Subcutaneous abdominal adipose tissue (tissue), 5 donors: ENCODE measurements at regions not wholly inside any gene's neighbourhood (a gene's known extent, or its start where the extent isn't known, plus 50 kb on each side); places are given as distances from the start of the nearest gene placed in this dataset.

Source experiments
- H3K27ac ChIP-seq: one replicate; pipeline ENCODE4 v1.7.0; 2013; ENCODE audit warnings: low read depth, mild to moderate bottlenecking, inconsistent platforms, low read length, moderate library complexity
- H3K27me3 ChIP-seq, 5 donors: one replicate each; pipeline ENCODE4 v1.7.0; 2013; ENCODE audit warnings: low read length in 5 of 5, inconsistent platforms in 1 of 5; ENCODE audit not compliant: control insufficient read depth in 5 of 5, insufficient read depth in 4 of 5
- H3K36me3 ChIP-seq, 5 donors: one replicate each; pipeline ENCODE4 v1.7.0; 2013; ENCODE audit warnings: low read length in 5 of 5; ENCODE audit not compliant: control insufficient read depth in 5 of 5, insufficient read depth in 5 of 5
- H3K4me1 ChIP-seq, 5 donors: one replicate each; pipeline ENCODE4 v1.7.0; 2013; ENCODE audit warnings: low read length in 5 of 5, mild to moderate bottlenecking in 3 of 5, moderate library complexity in 1 of 5; ENCODE audit not compliant: control insufficient read depth in 5 of 5, insufficient read depth in 5 of 5
- H3K4me3 ChIP-seq, 5 donors: one replicate each; pipeline ENCODE4 v1.7.0; 2013; ENCODE audit warnings: low read length in 5 of 5, low read depth in 1 of 5
- H3K9ac ChIP-seq, 5 donors: one replicate each; pipeline ENCODE4 v1.7.0; 2013; ENCODE audit warnings: low read length in 5 of 5, mild to moderate bottlenecking in 4 of 5, moderate library complexity in 3 of 5
- H3K9me3 ChIP-seq, 5 donors: one replicate each; pipeline ENCODE4 v1.7.0; 2013; ENCODE audit warnings: low read length in 5 of 5; ENCODE audit not compliant: control insufficient read depth in 5 of 5
- donor health status: healthy.
- donor health status: healthy.
- donor health status: healthy.
- donor health status: healthy.
- donor health status: healthy.

GRCh38 chr4:186882293-186882692, 158.6 kb upstream of the FAT1 start:
- H3K9me3 ChIP-seq = peaks cover 0 to 3% (median 0%) of the 10 kb centered on the region in 5 donors
- H3K4me1 ChIP-seq = no peaks in the 10 kb centered on the region
- no peak overlapping the region for H3K27ac ChIP-seq
- H3K27me3 ChIP-seq = no peaks in the 10 kb centered on the region
- H3K36me3 ChIP-seq = no peaks in the 10 kb centered on the region
- H3K9ac ChIP-seq = no peak overlapping the region
- H3K4me3 ChIP-seq = no peak overlapping the region

GRCh38 chr4:186885289-186885688, 161.6 kb upstream of the FAT1 start:
- no peaks in the 10 kb centered on the region for H3K27me3 ChIP-seq
- no peaks in the 10 kb centered on the region for H3K36me3 ChIP-seq
- no peaks in the 10 kb centered on the region for H3K4me1 ChIP-seq
- H3K27ac ChIP-seq = no peak overlapping the region
- H3K4me3 ChIP-seq = no peak overlapping the region
- peaks cover 0 to 4% (median 0%) of the 10 kb centered on the region in 5 donors for H3K9me3 ChIP-seq
- no peak overlapping the region for H3K9ac ChIP-seq

GRCh38 chr4:186886759-186887158, 163.1 kb upstream of the FAT1 start:
- no peaks in the 10 kb centered on the region for H3K4me1 ChIP-seq
- H3K27me3 ChIP-seq = no peaks in the 10 kb centered on the region
- H3K4me3 ChIP-seq = no peak overlapping the region
- no peaks in the 10 kb centered on the region for H3K36me3 ChIP-seq
- no peak overlapping the region for H3K9ac ChIP-seq
- H3K27ac ChIP-seq = no peak overlapping the region
- H3K9me3 ChIP-seq = peaks cover 0 to 9% (median 0%) of the 10 kb centered on the region in 5 donors

- H3K9me3 ChIP-seq = peaks cover 0 to 9% (median 0%) of the 10 kb centered on the region in 5 donors
- no peak overlapping the region for H3K4me3 ChIP-seq
Observed at GRCh38 chr4:186887291-186887700, 163.6 kb upstream of the FAT1 start.

GRCh38 chr4:186887752-186888151, 164.1 kb upstream of the FAT1 start:
- Histone ChIP-seq H3K4me1 (no peaks in the 10 kb centered on the region), H3K9ac (no peak overlapping the region), H3K4me3 (no peak overlapping the region), H3K27me3 (no peaks in the 10 kb centered on the region), H3K9me3 (peaks cover 0 to 9% (median 0%) of the 10 kb centered on the region in 5 donors), H3K36me3 (no peaks in the 10 kb centered on the region), H3K27ac (no peak overlapping the region)

More at GRCh38 chr4:186887291-186887700, 163.6 kb upstream of the FAT1 start:
- H3K9ac ChIP-seq = no peak overlapping the region
- no peaks in the 10 kb centered on the region for H3K4me1 ChIP-seq
- H3K27ac ChIP-seq = no peak overlapping the region
- no peaks in the 10 kb centered on the region for H3K36me3 ChIP-seq
- no peaks in the 10 kb centered on the region for H3K27me3 ChIP-seq

DNA sequence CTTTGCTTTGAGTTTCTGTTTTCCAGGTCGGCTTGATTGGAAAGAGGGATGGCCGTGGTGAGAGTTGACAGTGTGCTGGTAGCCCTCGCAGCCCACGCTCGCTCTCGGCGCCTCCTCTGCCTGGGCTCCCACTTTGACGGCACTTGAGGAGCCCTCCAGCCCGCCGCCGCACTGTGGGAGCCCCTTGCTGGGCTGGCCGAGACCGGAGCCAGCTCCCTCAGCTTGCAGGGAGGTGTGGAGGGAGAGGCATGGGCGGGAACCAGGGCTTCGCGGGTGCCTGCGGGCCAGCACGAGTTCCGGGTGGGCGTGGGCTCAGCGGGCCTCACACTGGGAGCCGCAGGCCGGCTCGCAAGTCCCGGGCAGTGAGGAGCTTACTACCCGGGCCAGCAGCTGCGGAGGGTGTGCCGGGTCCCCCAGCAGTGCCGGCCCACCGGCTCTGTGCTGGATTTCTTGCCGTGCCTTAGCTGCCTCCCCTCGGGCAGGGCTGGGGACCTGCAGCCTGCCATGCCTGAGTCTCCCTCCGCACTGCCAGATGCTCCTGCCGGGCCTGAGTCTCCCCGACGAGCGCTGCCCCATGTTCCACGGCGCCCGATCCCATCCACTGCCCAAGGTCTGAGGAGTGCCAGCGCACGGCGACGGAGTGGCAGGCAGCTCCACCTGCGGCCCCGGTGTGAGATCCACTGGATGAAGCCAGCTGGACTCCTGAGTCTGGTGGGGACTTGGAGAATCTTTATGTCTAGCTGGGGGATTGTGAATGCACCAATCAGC, 166.4 kb upstream of the FAT1 start:
- no peaks in the 10 kb centered on the region for H3K36me3 ChIP-seq

GRCh38 chr4:186891859-186892486, 168.3 kb upstream of the FAT1 start:
- Histone ChIP-seq H3K9ac (no peak overlapping the region), H3K27me3 (no peaks in the 10 kb centered on the region), H3K27ac (no peak overlapping the region), H3K4me1 (no peaks in the 10 kb centered on the region), H3K4me3 (no peak overlapping the region), H3K36me3 (no peaks in the 10 kb centered on the region), H3K9me3 (peaks cover 0 to 9% (median 0%) of the 10 kb centered on the region in 5 donors)

More for the DNA sequence above, 166.4 kb upstream of the FAT1 start:
- Histone ChIP-seq H3K4me1 (no peaks in the 10 kb centered on the region), H3K9ac (no peak overlapping the region), H3K27me3 (no peaks in the 10 kb centered on the region), H3K9me3 (peaks cover 0 to 9% (median 0%) of the 10 kb centered on the region in 5 donors), H3K4me3 (no peak overlapping the region), H3K27ac (no peak overlapping the region)

- Histone ChIP-seq H3K9me3 (no peaks in the 10 kb centered on the region), H3K4me1 (peaks cover 0 to 22% (median 9%) of the 10 kb centered on the region in 5 donors), H3K4me3 (no peak overlapping the region), H3K9ac (no peak overlapping the region), H3K27ac (no peak overlapping the region), H3K36me3 (no peaks in the 10 kb centered on the region), H3K27me3 (no peaks in the 10 kb centered on the region)
Observed at GRCh38 chr4:186898367-186898766, 174.7 kb upstream of the FAT1 start.

DNA sequence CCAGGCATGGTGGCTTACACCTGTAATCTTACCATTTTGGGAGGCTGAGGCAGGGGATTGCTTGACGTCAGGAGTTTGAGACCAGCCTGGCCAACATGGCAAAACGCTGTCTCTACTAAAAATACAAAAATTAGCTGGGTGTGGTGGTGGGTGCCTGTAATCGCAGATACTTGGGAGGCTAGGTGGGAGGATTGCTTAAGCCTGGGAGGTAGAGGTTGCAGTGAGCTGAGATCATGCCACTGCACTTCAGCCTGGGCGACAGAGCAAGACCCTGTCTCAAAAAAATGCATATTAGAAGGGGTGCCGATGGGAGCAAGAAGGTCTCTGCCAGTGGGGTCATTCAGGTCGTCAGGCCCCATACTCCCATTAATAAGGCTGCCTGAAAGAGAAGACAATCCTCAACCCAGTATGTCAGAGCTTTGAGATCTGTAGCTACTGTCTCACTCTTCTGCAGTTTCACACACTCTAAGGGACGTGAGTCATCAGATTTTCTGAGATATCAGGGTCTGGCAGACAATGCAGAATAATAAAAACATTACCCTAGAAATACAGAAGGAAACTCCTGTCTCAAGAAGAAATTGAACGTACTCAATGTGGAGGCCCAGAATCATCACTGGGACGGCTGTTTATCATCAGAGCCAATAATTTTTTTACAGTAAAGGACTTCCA, 176.7 kb upstream of the FAT1 start:
- H3K36me3 ChIP-seq = no peaks in the 10 kb centered on the region
- no peaks in the 10 kb centered on the region for H3K27me3 ChIP-seq
- peaks cover 0 to 33% (median 18%) of the 10 kb centered on the region in 5 donors for H3K4me1 ChIP-seq
- no peak overlapping the region for H3K27ac ChIP-seq
- no peak overlapping the region for H3K4me3 ChIP-seq
- no peak overlapping the region for H3K9ac ChIP-seq
- H3K9me3 ChIP-seq = no peaks in the 10 kb centered on the region

DNA sequence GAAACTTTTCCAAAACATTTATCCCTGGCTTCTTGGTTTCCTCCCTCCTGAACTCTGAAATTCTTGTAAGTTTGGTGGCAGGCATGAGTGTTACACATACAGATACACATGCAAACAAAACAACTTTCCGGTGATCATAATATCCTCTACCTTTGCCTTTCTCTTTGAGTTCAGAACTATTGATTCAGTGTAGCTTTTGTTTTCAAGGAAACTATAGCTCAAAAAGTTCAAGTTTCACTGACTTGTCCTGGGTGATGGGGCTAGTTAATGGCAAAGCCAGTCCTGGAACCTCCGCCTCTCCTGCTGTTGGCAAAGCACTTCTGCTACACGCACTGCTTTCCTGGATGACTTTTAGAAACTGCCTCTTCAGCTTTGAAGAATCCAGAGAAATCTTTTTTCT, 177.3 kb upstream of the FAT1 start:
- Histone ChIP-seq H3K27ac (no peak overlapping the region), H3K4me3 (no peak overlapping the region), H3K27me3 (no peaks in the 10 kb centered on the region), H3K9me3 (no peaks in the 10 kb centered on the region), H3K36me3 (no peaks in the 10 kb centered on the region), H3K9ac (no peak overlapping the region), H3K4me1 (peaks cover 0 to 33% (median 18%) of the 10 kb centered on the region in 5 donors)
